ENCODE measurements at regions not wholly inside any gene's neighbourhood (a gene's known extent, or its start where the extent isn't known, plus 50 kb on each side); places are given as distances from the start of the nearest gene placed in this dataset.
"Not testable (repeated sequence)": the region's sequence is repeated elsewhere in the genome, so short reads cannot be mapped to it uniquely, and the experiment has no call there.

GRCh38 chr9:16064771-16065170, 511.9 kb downstream of the CCDC171 start:
- TF ChIP-seq, protein P1, sequence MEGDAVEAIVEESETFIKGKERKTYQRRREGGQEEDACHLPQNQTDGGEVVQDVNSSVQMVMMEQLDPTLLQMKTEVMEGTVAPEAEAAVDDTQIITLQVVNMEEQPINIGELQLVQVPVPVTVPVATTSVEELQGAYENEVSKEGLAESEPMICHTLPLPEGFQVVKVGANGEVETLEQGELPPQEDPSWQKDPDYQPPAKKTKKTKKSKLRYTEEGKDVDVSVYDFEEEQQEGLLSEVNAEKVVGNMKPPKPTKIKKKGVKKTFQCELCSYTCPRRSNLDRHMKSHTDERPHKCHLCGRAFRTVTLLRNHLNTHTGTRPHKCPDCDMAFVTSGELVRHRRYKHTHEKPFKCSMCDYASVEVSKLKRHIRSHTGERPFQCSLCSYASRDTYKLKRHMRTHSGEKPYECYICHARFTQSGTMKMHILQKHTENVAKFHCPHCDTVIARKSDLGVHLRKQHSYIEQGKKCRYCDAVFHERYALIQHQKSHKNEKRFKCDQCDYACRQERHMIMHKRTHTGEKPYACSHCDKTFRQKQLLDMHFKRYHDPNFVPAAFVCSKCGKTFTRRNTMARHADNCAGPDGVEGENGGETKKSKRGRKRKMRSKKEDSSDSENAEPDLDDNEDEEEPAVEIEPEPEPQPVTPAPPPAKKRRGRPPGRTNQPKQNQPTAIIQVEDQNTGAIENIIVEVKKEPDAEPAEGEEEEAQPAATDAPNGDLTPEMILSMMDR (IDR thresholded peaks at IDR 0.05) = no peak
- no peak for TF ChIP-seq ZFX (IDR thresholded peaks at IDR 0.05; ENCODE audit: borderline replicate concordance)
- no peak overlapping the region for H3K27ac ChIP-seq

DNA sequence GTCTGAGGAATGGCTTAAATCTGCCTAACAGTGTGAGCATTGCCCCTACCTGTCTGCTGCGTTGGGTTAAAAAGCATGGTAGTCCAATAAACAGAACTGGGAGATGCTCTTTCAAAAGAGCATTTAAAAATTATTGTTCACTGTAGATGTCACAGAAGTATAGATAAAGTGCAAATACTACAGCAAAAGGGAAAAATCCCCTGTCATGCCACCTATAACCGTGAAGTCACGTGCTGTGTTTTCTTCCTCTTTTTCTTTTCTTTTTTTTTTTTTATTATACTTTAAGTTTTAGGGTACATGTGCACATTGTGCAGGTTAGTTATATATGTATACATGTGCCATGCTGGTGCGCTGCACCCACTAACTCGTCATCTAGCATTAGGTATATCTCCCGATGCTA, 513.4 kb downstream of the CCDC171 start:
- not testable (repeated sequence) for H3K27ac ChIP-seq

DNA sequence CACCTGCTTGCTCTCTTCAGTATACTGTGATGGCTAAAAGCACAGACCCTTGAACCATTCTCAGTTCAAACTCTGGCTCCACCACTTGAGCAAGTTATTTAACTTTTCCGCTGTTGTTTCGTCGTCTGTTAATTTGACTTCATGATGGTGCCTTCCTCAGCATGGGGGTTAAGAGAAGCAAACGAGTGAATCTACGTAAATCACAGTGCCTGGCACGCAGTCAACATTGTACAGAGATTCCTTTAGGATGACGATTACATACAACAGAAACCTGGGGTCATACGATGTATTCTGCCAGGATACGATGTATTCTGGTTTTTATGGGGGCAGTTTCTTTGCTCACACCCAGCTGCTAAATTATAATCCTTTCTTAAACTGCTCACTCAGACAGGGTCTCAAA, 515.6 kb downstream of the CCDC171 start:
- no peak overlapping the region for H3K27ac ChIP-seq
- TF ChIP-seq, protein P1 (IDR thresholded peaks at IDR 0.05) = no peak
- TF ChIP-seq ZFX (IDR thresholded peaks at IDR 0.05; ENCODE audit: borderline replicate concordance) = no peak

- TF ChIP-seq, protein P1 (IDR thresholded peaks at IDR 0.05) = no peak
- no peak for TF ChIP-seq ZFX (IDR thresholded peaks at IDR 0.05; ENCODE audit: borderline replicate concordance)
Observed at GRCh38 chr9:16069249-16069648, 516.4 kb downstream of the CCDC171 start.

DNA sequence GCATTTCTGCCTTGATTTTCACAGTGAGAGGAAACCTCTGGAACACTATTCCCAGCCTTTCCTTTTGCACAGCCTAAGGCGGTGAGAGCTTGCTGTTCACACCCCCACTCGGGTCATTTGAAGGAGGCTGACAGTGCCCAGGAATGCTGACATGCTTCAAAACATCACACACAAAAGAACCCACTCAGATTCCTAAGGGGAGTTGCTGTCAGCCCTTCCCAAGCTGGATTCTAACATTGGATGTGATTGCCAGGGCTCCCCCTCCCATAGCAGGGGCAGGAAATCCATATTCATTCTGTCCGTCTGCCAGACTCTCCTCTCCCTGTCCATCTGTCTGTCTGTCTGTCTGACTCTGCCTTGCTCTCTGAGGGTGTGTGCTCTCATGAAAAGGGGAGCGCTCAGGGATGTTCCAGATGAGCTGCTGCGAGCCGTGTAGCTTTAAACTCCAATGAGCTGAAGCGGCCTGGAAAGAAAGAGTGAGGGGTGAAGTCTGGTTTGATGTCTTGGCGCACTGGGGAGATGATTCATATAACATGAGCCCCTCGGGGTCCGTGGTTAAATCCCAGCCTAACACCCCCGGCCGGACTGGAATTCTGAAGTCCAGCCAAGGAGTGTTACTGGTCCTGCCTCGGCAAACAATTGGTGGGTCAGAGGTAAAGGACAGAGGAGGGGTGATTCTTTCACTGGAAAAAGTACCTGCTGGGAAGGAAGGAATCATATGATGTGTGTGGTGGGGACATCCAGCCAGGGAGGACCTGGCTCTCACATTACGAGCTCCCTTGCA, 517.0 kb downstream of the CCDC171 start:
- H3K27ac ChIP-seq = no peak overlapping the region
- TF ChIP-seq, protein P1 (IDR thresholded peaks at IDR 0.05) = no peak
- no peak for TF ChIP-seq ZFX (IDR thresholded peaks at IDR 0.05; ENCODE audit: borderline replicate concordance)

More at GRCh38 chr9:16069249-16069648, 516.4 kb downstream of the CCDC171 start:
- H3K27ac ChIP-seq = no peak overlapping the region

DNA sequence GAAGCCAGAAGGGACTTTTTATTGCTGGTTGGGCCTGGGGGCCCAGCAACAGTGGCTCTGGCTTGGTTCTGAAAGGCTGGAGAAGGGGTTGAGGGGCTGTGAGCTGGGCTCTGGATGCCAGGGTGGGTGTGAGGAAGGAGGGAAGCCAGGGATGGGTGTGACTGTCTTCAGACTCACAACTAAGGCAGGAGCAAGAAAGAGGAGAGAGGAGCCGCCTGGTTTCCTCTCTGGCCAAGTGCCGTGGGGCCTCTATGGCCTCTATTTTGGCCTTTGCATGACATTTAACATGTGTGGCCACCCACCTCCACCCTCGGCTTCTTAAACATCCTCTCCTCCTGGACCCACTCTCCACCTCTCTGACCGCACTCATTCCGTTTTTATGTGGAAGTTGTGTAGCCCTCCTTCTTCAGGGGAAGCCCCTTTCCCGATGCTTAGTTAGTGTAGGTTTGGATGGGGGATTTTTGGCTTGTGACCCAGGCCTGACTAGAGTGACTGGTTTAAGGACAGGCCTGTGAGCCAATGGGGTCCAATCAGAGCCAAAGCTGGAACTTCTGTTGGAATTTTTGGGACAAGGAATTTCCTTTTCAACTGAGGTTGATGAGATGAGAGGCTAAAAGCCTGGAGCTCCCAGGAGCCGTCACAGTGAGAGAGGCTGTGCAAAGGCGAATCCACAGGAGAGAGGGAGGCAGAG, 517.8 kb downstream of the CCDC171 start:
- no peak overlapping the region for H3K27ac ChIP-seq
- no peak for TF ChIP-seq ZFX (IDR thresholded peaks at IDR 0.05; ENCODE audit: borderline replicate concordance)
- TF ChIP-seq, protein P1 (IDR thresholded peaks at IDR 0.05) = no peak

- H3K27ac ChIP-seq = no peak overlapping the region
- TF ChIP-seq, protein P1 (IDR thresholded peaks at IDR 0.05) = no peak
- TF ChIP-seq ZFX (IDR thresholded peaks at IDR 0.05; ENCODE audit: borderline replicate concordance) = no peak
Observed at GRCh38 chr9:16071400-16071799, 518.6 kb downstream of the CCDC171 start.

Data from 22Rv1 (cell line).